Neural cell (in vitro differentiated cells): ENCODE measurements at regions not wholly inside any gene's neighbourhood (a gene's known extent, or its start where the extent isn't known, plus 50 kb on each side); places are given as distances from the start of the nearest gene placed in this dataset.

Experiments used
- H2AFZ ChIP-seq: fragments of 200-600, 300-800 bp; sonication (generic), shearing (Covaris generic); 2 replicates; pipeline ENCODE4 v1.6.0; 2014; ENCODE audit warnings: low read depth, mild to moderate bottlenecking, antibody characterized with exemption, low read length, moderate library complexity
- H3F3A ChIP-seq: fragments of 200-600 bp; shearing (Covaris generic); 2 replicates; pipeline ENCODE4 v1.6.1; 2016; ENCODE audit warnings: mild to moderate bottlenecking, moderate library complexity, mixed read lengths, antibody characterized with exemption, low read length; ENCODE audit not compliant: insufficient read depth, poor library complexity, severe bottlenecking
- H3K27ac ChIP-seq: fragments of 200-600, 300-800 bp; sonication (generic), shearing (Covaris generic); 2 replicates; pipeline ENCODE4 v1.5.1; 2014; ENCODE audit warnings: mild to moderate bottlenecking, low read length, moderate library complexity
- H3K27me3 ChIP-seq: fragments of 300-800, 200-600 bp; sonication (generic), shearing (Covaris generic); 2 replicates; pipeline ENCODE4 v1.6.0; 2014; ENCODE audit warnings: mild to moderate bottlenecking, low read depth, low read length, moderate library complexity; ENCODE audit not compliant: insufficient read depth
- H3K36me3 ChIP-seq: fragments of 300-800, 200-600 bp; sonication (generic), shearing (Covaris generic); 2 replicates; pipeline ENCODE4 v1.5.1; 2014; ENCODE audit warnings: mild to moderate bottlenecking, antibody characterized with exemption, low read length, moderate library complexity; ENCODE audit not compliant: insufficient read depth
- H3K4me2 ChIP-seq: fragments of 300-800, 200-600 bp; sonication (generic), shearing (Covaris generic); 2 replicates; pipeline ENCODE4 v1.6.0; 2014; ENCODE audit warnings: mild to moderate bottlenecking, low read length
- H3K4me3 ChIP-seq: fragments of 300-800, 200-600 bp; sonication (generic), shearing (Covaris generic); 2 replicates; pipeline ENCODE4 v1.5.1; 2014; ENCODE audit warnings: mild to moderate bottlenecking, low read length, moderate library complexity
- H3K79me2 ChIP-seq: fragments of 200-600 bp; shearing (Covaris generic); replicated peaks from 2 replicates; pipeline ENCODE4 v1.6.0; 2014; ENCODE audit warnings: mild to moderate bottlenecking, low read length, moderate library complexity; ENCODE audit not compliant: insufficient read depth
- H3K9ac ChIP-seq: fragments of 300-800, 200-600 bp; sonication (generic), shearing (Covaris generic); 2 replicates; pipeline ENCODE4 v1.6.1; 2016; ENCODE audit warnings: mild to moderate bottlenecking, low read length, mixed read lengths
- H3K9me2 ChIP-seq: fragments of 200-600 bp; shearing (Covaris generic); 2 replicates; pipeline ENCODE4 v1.6.1; 2016; ENCODE audit warnings: mild to moderate bottlenecking, low read length, mixed read lengths; ENCODE audit not compliant: insufficient read depth
- H3K9me3 ChIP-seq: fragments of 200-600, 300-800 bp; sonication (generic), shearing (Covaris generic); 2 replicates; pipeline ENCODE4 v1.6.1; 2016; ENCODE audit warnings: mild to moderate bottlenecking, mixed run types, low read length, moderate library complexity, mixed read lengths
- H4K20me1 ChIP-seq: fragments of 200-600 bp; shearing (Covaris generic); 2 replicates; pipeline ENCODE4 v1.6.1; 2016; ENCODE audit warnings: mild to moderate bottlenecking, mixed run types; ENCODE audit not compliant: insufficient read depth
- EP300 ChIP-seq: fragments of 450-650 bp; conservative IDR thresholded peaks from 2 replicates; pipeline ENCODE4 v1.6.1; 2014; ENCODE audit warnings: antibody characterized with exemption, mild to moderate bottlenecking, moderate library complexity; ENCODE audit not compliant: poor library complexity, severe bottlenecking
- EZH2 ChIP-seq: fragments of 200-600, 300-800 bp; shearing (Covaris generic), sonication (generic); IDR thresholded peaks from 2 replicates; pipeline ENCODE4 v1.6.1; 2014; ENCODE audit warnings: antibody characterized with exemption, low read length, borderline replicate concordance, mild to moderate bottlenecking; ENCODE audit not compliant: insufficient read depth, poor library complexity, severe bottlenecking
- MXI1 ChIP-seq: fragments of 450-650 bp; conservative IDR thresholded peaks from 2 replicates; pipeline ENCODE4 v1.6.1; 2014; ENCODE audit warnings: antibody characterized with exemption, mild to moderate bottlenecking; ENCODE audit not compliant: poor library complexity, severe bottlenecking
- POLR2AphosphoS5 ChIP-seq: IDR thresholded peaks from 2 replicates; pipeline ENCODE4 v1.6.1; 2012
- RAD21 ChIP-seq: fragments of 450-650 bp; conservative IDR thresholded peaks from 2 replicates; pipeline ENCODE4 v1.6.1; 2014; ENCODE audit warnings: antibody characterized with exemption, mild to moderate bottlenecking, moderate library complexity
- REST ChIP-seq: IDR thresholded peaks from 2 replicates; pipeline ENCODE4 v1.6.1; 2012; ENCODE audit warnings: borderline replicate concordance
- SMC3 ChIP-seq: fragments of 450-650 bp; conservative IDR thresholded peaks from 2 replicates; pipeline ENCODE4 v1.6.1; 2014; ENCODE audit warnings: antibody characterized with exemption, mild to moderate bottlenecking, moderate library complexity; ENCODE audit not compliant: poor library complexity
- TAF1 ChIP-seq: IDR thresholded peaks from 2 replicates; pipeline ENCODE4 v1.6.1; 2012; ENCODE audit warnings: low read depth
- TF ChIP-seq, protein P1 (sequence below): fragments of 450-650 bp; IDR thresholded peaks from 2 replicates; pipeline ENCODE4 v1.5.1; 2014; ENCODE audit warnings: antibody characterized with exemption, mild to moderate bottlenecking, moderate library complexity; ENCODE audit not compliant: poor library complexity, severe bottlenecking

DNA sequence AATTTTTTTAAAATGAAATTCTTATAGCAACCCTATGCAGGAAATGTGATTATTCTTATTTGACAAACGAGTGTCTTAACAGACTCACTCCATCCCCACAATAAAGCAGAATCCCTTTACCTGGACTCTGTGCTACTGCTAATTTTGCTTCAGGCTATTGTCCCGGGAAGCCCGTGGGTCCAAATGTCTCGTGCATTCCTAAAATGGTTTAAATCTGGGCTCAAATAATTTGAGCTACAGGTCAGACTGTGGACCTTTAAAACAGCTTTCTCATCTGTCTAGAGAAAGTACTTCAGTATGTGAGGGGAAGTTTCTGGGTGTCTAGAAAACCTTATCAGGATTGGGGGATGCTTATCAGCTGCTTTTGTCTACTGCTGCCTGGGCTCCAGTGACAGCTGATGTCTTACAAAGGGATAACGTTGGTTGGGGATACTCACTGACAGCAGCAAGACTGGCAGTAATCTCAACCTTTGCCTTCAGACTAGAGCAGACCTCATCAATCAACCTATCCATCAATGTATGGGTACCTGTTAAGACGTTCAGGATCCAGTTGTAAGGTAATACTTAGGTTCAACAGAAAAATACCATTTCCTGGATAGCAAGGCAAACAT, 197.9 kb upstream of the CDH11 start:
- Histone ChIP-seq H3F3A (no peaks in the 10 kb centered on the region), H3K27ac (no peak overlapping the region), H3K4me2 (no peak overlapping the region), H3K79me2 (no peaks in the 10 kb centered on the region), H2AFZ (no peak overlapping the region), H3K36me3 (no peaks in the 10 kb centered on the region), H4K20me1 (no peaks in the 10 kb centered on the region), H3K9me3 (no peaks in the 10 kb centered on the region), H3K9ac (no peak overlapping the region), H3K4me3 (no peak overlapping the region), H3K27me3 (no peaks in the 10 kb centered on the region), H3K9me2 (no peaks in the 10 kb centered on the region)
- peak; percentile 83 for TF ChIP-seq EP300
- no peak for TF ChIP-seq TAF1

GRCh38 chr16:65318590-65319257, 196.9 kb upstream of the CDH11 start:
- Histone ChIP-seq H3K36me3 (no peaks in the 10 kb centered on the region), H3K9me3 (no peaks in the 10 kb centered on the region), H3K79me2 (no peaks in the 10 kb centered on the region), H3K9ac (no peak overlapping the region), H2AFZ (no peak overlapping the region), H3K4me3 (no peak overlapping the region), H3K27me3 (no peaks in the 10 kb centered on the region), H4K20me1 (no peaks in the 10 kb centered on the region), H3K27ac (no peak overlapping the region), H3K4me2 (no peak overlapping the region), H3K9me2 (no peaks in the 10 kb centered on the region), H3F3A (peaks cover 3% of the 10 kb centered on the region)
- TF ChIP-seq MXI1 (no peak), RAD21 (no peak)

DNA sequence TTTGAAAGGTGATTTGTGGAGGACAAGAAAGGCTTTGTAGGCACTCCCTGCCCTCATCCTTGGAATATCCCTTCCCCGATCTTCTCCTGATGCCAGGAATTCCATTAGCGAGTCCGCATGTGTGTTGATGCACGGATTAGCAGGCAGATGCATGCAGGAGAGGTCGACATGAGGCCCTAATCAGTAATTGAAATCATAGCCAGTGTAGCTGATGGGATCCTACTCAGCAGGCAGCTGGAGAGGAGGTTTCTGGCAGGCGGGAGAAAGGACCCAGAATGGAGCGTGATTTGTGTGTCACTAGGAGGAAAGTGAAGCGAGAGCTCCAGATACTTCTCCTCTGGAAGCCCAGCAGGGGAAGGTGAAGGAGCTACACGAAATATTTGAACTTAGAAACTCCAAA, 196.3 kb upstream of the CDH11 start:
- no peak overlapping the region for H3K9ac ChIP-seq
- TF ChIP-seq REST: no peak
- no peak for TF ChIP-seq TAF1
- TF ChIP-seq POLR2AphosphoS5: no peak
- TF ChIP-seq SMC3: no peak
- TF ChIP-seq MXI1: no peak
- no peak for TF ChIP-seq EP300
- no peak for TF ChIP-seq EZH2
- TF ChIP-seq RAD21: no peak
- TF ChIP-seq, protein P1, sequence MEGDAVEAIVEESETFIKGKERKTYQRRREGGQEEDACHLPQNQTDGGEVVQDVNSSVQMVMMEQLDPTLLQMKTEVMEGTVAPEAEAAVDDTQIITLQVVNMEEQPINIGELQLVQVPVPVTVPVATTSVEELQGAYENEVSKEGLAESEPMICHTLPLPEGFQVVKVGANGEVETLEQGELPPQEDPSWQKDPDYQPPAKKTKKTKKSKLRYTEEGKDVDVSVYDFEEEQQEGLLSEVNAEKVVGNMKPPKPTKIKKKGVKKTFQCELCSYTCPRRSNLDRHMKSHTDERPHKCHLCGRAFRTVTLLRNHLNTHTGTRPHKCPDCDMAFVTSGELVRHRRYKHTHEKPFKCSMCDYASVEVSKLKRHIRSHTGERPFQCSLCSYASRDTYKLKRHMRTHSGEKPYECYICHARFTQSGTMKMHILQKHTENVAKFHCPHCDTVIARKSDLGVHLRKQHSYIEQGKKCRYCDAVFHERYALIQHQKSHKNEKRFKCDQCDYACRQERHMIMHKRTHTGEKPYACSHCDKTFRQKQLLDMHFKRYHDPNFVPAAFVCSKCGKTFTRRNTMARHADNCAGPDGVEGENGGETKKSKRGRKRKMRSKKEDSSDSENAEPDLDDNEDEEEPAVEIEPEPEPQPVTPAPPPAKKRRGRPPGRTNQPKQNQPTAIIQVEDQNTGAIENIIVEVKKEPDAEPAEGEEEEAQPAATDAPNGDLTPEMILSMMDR: no peak
- H3K36me3 ChIP-seq: no peaks in the 10 kb centered on the region
- no peaks in the 10 kb centered on the region for H3K79me2 ChIP-seq
- no peaks in the 10 kb centered on the region for H3K27me3 ChIP-seq
- H3K9me3 ChIP-seq: no peaks in the 10 kb centered on the region
- H3K4me2 ChIP-seq: no peak overlapping the region
- H3K4me3 ChIP-seq: no peak overlapping the region
- H2AFZ ChIP-seq: no peak overlapping the region
- no peak overlapping the region for H3K27ac ChIP-seq
- no peaks in the 10 kb centered on the region for H4K20me1 ChIP-seq
- H3K9me2 ChIP-seq: no peaks in the 10 kb centered on the region
- peaks cover 6% of the 10 kb centered on the region for H3F3A ChIP-seq
